ENCODE measurements at regions not wholly inside any gene's neighbourhood (a gene's known extent, or its start where the extent isn't known, plus 50 kb on each side); places are given as distances from the start of the nearest gene placed in this dataset.

DNA sequence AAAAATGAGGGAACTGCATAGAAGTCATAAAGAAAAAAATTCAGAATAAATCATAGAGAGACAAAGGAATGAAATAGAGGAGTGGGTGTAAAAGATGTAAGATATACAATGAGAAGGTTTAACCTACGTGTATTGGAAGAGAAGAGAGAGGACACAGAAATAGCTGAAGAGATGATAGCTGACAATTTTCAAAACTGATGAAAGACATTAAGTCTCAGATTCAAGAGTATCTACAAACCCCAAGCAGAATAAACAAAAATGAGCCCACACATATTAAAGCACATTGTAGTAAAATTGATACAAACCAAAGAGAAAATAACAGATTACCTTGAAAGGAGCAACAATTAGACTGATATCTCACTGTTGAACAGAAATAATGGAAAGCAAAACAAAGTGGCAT lies 107.9 kb upstream of the PRNP start:
- Mint-ChIP-seq H3K4me3 (no peak overlapping the region), H3K27ac (no peak overlapping the region), H3K27me3 (peaks cover 41% of the 10 kb centered on the region), H3K4me1 (no peaks in the 10 kb centered on the region), H3K36me3 (no peaks in the 10 kb centered on the region), H3K9me3 (no peaks in the 10 kb centered on the region)

DNA sequence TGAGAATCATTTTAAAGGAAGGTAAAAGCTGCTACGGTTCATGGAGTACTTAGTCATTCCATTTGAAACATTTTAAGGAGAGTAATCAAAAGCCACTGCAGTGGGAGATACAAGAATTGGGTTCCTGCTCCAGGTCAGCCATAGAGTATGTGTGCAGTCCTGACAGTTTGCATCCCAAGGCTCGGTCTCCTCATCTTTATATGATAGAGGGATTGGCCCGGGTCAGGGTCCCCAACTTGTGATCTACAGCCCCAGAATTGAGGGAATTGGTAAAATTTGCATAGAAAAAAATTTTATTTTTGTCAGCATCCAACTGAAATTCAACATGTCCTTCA lies 111.9 kb upstream of the PRNP start:
- H3K4me1 Mint-ChIP-seq = no peaks in the 10 kb centered on the region
- no peak overlapping the region for H3K27ac Mint-ChIP-seq
- H3K27me3 Mint-ChIP-seq = peaks cover 39% of the 10 kb centered on the region
- no peak overlapping the region for H3K4me3 Mint-ChIP-seq
- no peaks in the 10 kb centered on the region for H3K9me3 Mint-ChIP-seq
- no peaks in the 10 kb centered on the region for H3K36me3 Mint-ChIP-seq

DNA sequence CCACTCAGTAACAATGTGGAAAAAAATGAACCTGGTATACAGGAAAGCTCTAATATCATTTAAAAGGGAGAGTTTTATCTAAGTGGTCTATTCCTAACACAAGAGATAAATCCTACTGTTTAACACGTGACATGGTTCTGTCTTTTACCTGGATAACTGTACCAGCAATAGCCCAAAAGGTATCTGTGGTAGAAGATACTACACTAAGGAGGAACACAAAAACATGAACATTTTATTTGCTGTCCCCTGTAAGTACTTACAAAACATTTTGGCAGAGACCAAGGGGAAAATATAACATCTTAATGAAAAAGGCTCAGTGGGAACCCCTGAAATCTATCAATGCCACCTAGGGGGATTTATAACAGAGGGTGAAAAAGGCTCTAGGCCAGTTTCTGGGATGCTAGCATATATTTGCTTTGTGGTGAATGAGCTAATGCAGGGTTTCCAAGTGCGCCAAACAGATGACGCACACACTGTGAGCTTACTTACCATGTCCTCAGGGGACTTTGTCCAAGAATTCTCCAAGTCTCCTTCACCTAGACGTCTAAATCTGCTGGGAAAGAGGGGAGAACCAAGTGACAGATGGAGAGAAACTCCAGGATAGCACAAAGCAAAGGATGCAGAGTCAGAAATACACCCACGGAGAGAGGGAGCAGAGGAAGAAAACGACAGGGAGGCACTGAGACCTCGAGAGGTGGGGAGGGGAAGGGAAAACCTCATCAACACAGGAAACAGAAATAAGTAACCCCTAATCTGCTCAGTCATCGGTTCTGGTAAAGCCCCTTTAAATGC lies 112.5 kb upstream of the PRNP start:
- Mint-ChIP-seq H3K27ac (no peak overlapping the region), H3K36me3 (no peaks in the 10 kb centered on the region)

DNA sequence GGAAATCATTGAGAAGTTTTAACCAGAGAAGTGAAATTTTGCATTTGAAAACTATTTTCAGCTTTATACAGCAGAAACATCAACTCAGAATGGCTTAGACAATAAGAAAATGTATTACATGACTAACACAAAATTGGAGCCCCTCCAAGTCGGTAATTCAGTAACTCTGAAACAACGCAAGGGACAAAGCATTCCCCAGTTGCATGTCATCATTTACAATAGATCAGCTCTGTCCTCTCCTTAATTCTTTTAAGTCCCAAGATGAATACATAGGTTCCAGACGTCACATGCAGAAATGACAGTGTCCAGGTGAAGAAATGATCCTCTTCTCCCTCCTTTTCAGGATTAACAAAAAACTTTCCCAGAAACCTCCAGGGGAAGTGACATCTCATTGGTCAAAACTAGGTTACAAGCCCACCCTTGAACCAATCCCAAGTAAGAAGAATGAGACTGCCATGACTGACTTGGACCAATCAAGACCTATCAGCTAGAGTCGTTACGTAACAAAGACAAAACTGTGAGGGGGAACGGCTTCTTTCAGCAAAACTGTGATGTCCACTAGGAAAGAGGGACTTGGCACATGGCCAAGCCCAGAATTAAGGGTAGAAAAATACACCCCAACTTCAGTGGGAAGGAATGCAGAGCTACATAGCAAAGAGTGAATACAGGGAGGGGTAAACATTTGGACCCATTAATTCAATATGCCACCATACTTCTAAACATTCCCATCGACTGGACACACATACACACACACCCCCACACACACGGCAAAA lies 114.3 kb upstream of the PRNP start:
- no peak overlapping the region for H3K4me3 Mint-ChIP-seq
- no peaks in the 10 kb centered on the region for H3K4me1 Mint-ChIP-seq
- no peaks in the 10 kb centered on the region for H3K36me3 Mint-ChIP-seq
- H3K9me3 Mint-ChIP-seq = no peaks in the 10 kb centered on the region
- H3K27ac Mint-ChIP-seq = no peak overlapping the region
- peaks cover 32% of the 10 kb centered on the region for H3K27me3 Mint-ChIP-seq

More for the DNA sequence above, 112.5 kb upstream of the PRNP start:
- H3K4me3 Mint-ChIP-seq = no peak overlapping the region
- peaks cover 39% of the 10 kb centered on the region for H3K27me3 Mint-ChIP-seq
- H3K4me1 Mint-ChIP-seq = no peaks in the 10 kb centered on the region
- no peaks in the 10 kb centered on the region for H3K9me3 Mint-ChIP-seq

DNA sequence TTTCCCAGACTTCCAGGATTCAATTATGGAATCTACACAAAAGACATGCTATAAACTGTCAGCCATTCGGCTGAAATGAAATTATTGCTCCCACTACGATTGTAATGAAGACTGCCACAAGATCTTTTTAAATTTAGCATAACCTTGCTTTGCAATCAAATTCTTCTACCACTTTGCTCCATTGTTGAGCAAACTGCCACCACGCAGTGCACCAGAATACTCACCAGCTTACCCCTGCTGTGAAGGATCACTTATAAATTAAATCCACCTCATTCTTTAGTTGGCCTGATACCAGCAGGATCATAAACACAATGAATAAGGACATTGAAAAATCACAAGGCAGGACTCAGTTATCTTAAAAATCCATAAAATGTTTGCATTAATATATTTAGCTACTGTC lies 116.4 kb upstream of the PRNP start:
- Mint-ChIP-seq H3K27me3 (peaks cover 20% of the 10 kb centered on the region), H3K4me1 (no peaks in the 10 kb centered on the region), H3K9me3 (no peaks in the 10 kb centered on the region), H3K27ac (no peak overlapping the region), H3K4me3 (no peak overlapping the region), H3K36me3 (no peaks in the 10 kb centered on the region)

DNA sequence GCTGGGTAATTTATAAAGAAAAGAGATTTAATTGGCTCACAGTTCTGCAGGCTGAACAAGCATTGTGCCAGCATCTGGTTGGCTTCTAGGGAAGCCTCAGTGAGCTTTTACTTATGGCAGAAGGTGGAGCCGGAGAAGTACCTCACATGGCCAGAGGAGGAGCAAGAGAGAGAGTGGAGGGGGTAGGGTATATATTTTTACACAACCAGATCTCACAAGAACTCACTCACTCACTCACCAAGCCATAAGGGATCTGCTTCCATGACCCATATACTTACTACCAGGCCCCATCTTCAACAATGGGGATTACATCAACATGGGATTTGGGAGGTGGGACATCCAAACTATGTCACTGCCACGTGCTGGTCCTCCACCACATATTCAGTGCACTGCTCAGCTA lies 117.2 kb upstream of the PRNP start:
- H3K27me3 Mint-ChIP-seq = peaks cover 23% of the 10 kb centered on the region

DNA sequence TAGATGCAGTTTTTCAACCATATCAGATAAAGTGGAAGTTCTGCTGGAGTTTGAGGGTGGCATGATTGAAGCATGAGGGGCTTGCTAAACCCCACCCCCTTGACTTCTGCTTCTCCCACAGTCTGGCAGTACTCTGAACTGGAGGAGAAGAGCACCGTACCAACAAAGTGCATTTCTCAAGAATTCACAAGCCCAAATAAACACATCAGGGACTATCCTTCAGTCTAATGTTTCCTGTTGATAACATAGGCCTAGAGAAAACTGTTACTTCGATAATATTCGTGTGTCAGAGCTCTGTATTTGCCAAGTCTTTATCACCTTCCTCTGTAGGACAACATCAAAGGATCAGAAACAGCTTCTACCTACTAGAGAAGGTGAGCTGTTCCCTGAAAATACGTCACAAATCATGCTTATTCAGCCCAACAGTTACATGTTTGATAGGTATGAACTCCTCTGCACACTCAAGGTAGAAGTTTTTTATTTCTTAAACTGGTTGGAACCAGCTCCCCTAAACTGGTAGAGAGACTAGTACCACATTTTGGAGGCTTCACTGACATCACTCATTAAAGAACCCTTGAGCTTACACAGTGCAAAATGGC lies 117.8 kb upstream of the PRNP start:
- Mint-ChIP-seq H3K27ac (no peak overlapping the region), H3K4me1 (no peaks in the 10 kb centered on the region), H3K9me3 (peaks cover 5% of the 10 kb centered on the region), H3K36me3 (no peaks in the 10 kb centered on the region), H3K27me3 (peaks cover 22% of the 10 kb centered on the region), H3K4me3 (no peak overlapping the region)

More for the DNA sequence above, 117.2 kb upstream of the PRNP start:
- Mint-ChIP-seq H3K9me3 (peaks cover 5% of the 10 kb centered on the region), H3K27ac (peak overlapping the region; percentile 9), H3K4me1 (no peaks in the 10 kb centered on the region), H3K4me3 (no peak overlapping the region), H3K36me3 (no peaks in the 10 kb centered on the region)

DNA sequence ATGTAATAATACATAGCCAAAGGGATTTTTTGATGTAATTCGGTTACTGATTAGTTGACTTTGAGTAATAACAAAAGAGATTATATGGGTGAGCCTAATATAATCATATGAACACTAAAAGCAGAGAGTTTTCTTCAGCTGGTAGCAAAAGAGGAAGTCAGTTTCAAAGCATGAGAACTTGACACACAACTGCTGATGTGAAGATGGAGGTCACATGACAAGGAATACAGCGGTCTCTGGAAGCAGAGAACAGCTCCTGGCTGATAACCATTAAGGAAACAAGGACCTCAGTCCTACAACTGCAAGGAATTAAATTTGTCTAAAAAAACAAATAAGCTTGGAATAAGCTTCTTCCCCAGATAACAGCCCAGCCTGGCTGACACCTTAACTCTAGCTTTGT lies 119.1 kb upstream of the PRNP start:
- H3K4me1 Mint-ChIP-seq = no peaks in the 10 kb centered on the region
- H3K27ac Mint-ChIP-seq = no peak overlapping the region
- peaks cover 5% of the 10 kb centered on the region for H3K9me3 Mint-ChIP-seq
- no peaks in the 10 kb centered on the region for H3K36me3 Mint-ChIP-seq
- no peak overlapping the region for H3K4me3 Mint-ChIP-seq
- peaks cover 23% of the 10 kb centered on the region for H3K27me3 Mint-ChIP-seq

DNA sequence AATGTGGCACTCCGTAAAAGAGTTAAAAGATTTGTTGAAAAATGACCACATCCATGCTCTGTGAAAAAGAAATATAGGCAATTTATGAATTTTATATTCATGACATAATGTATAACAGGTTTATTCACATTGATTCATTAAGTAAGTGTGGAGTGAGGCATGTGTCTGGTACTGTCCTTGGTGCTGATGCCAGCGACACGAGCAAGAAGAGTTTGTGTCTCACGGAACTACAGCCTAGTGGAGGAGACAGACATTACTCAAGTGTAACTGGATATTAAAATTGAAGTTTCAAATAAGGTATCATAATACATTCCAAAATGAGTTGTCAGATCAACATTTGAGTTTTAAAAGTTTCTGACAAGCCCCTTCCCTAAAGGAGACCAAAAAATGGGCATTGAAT lies 122.7 kb upstream of the PRNP start:
- H3K4me3 Mint-ChIP-seq = no peak overlapping the region
- no peaks in the 10 kb centered on the region for H3K4me1 Mint-ChIP-seq
- no peak overlapping the region for H3K27ac Mint-ChIP-seq
- peaks cover 28% of the 10 kb centered on the region for H3K27me3 Mint-ChIP-seq
- no peaks in the 10 kb centered on the region for H3K36me3 Mint-ChIP-seq
- H3K9me3 Mint-ChIP-seq = peaks cover 5% of the 10 kb centered on the region

DNA sequence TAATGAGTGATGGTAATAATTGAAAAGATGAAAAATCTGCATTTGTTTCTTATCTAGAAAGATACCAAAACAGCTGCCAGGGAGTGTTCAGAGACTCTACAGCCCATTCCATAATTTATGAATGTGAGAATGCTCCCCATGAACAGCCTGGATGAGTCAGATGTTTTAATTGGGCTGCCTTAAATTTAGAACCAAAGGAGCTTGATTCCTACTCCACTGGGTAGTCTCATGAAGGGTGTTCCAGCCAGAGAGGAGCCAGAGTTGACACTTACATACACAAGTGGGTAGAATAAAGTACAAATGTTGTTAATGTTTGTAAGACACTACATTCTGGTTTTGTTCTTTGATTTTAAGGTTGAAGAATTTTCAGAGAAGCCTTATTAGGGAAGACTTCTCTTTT lies 123.2 kb upstream of the PRNP start:
- Mint-ChIP-seq H3K4me1 (no peaks in the 10 kb centered on the region), H3K36me3 (no peaks in the 10 kb centered on the region)

DNA sequence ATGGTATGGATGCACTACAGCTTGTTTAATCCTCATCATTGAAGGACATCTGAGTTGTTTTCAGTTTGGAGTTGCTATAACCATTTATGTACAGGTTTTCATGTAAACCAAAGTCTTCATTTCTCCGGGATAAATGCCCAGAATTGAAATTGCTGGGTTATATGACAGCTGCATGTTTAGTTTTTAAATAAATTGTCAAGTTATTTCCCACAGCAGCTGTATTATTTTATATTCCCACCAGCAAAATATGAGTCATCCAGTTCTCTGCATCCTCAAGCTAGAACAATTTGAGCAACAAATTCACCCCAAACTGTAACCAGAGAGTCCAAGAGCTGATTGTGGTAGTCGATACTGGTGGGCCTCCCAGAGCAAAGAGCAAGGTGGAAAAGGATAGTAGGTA lies 125.6 kb upstream of the PRNP start:
- no peak overlapping the region for H3K4me3 Mint-ChIP-seq
- no peak overlapping the region for H3K27ac Mint-ChIP-seq
- no peaks in the 10 kb centered on the region for H3K36me3 Mint-ChIP-seq
- H3K27me3 Mint-ChIP-seq = peaks cover 39% of the 10 kb centered on the region
- peaks cover 9% of the 10 kb centered on the region for H3K9me3 Mint-ChIP-seq
- no peaks in the 10 kb centered on the region for H3K4me1 Mint-ChIP-seq

More for the DNA sequence above, 123.2 kb upstream of the PRNP start:
- peaks cover 8% of the 10 kb centered on the region for H3K9me3 Mint-ChIP-seq
- no peak overlapping the region for H3K27ac Mint-ChIP-seq
- H3K4me3 Mint-ChIP-seq = no peak overlapping the region
- peaks cover 31% of the 10 kb centered on the region for H3K27me3 Mint-ChIP-seq

DNA sequence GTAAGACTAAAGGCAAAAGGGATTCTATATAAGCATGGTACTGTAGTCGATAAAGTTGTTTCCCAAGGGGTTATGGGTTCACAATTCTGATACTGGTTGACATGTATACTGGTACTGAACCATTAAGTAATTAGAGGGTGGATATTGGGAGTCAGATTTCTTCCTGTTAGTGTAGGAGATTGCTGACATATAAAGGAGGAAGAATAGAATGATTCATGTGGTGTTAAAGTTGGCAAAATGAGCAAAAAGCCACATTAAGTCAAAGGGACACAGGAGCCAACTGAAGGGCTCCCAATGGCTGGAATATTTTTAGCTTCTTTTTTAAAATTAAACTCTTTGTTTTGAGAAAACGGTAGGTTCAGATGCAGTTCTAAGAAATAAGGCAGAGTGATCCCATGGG lies 126.3 kb upstream of the PRNP start:
- Mint-ChIP-seq H3K36me3 (no peaks in the 10 kb centered on the region), H3K27ac (no peak overlapping the region), H3K4me1 (no peaks in the 10 kb centered on the region), H3K27me3 (peaks cover 41% of the 10 kb centered on the region), H3K4me3 (no peak overlapping the region), H3K9me3 (peaks cover 9% of the 10 kb centered on the region)

DNA sequence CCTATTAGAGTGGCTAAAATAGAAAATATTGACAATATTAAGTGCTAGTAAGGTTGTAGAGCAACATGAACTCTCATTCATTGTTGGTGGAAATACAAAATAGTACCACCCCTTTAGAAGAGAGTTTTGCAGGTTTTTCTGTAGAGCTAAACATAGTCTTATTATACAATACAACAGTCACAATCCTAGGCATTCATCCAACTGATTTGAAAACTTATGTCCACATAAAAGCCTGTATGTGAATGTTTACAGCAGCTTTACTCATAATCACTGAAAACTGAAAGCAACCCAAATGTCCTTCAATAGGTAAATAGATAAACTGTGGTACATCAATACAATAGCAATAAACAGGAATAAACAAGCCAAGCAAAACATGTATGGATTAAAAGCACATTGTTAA lies 127.2 kb upstream of the PRNP start:
- H3K36me3 Mint-ChIP-seq = no peaks in the 10 kb centered on the region
- H3K4me3 Mint-ChIP-seq = no peak overlapping the region
- H3K4me1 Mint-ChIP-seq = no peaks in the 10 kb centered on the region
- H3K27me3 Mint-ChIP-seq = peaks cover 39% of the 10 kb centered on the region
- H3K27ac Mint-ChIP-seq = no peak overlapping the region
- H3K9me3 Mint-ChIP-seq = peaks cover 4% of the 10 kb centered on the region

DNA sequence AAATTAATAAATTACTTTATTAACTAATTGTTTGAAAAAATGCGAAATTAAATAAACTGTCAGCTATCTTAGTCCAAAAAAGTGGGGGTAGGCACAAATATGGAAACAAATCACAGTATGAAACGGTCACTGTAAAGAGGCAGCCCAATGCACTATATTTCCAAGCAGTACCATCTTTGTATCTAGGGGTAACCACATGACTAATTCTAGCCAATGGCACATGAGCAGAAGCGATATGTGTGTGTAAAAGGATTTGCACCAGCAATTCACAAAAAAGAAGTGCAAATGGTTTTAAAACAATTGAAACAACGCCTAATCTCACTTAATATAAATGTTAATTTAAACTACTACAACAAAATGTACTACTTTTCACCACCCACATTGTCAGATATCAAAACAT lies 129.5 kb upstream of the PRNP start:
- Mint-ChIP-seq H3K9me3 (peaks cover 4% of the 10 kb centered on the region), H3K4me3 (no peak overlapping the region), H3K27me3 (peaks cover 33% of the 10 kb centered on the region), H3K27ac (no peak overlapping the region), H3K36me3 (no peaks in the 10 kb centered on the region), H3K4me1 (no peaks in the 10 kb centered on the region)

DNA sequence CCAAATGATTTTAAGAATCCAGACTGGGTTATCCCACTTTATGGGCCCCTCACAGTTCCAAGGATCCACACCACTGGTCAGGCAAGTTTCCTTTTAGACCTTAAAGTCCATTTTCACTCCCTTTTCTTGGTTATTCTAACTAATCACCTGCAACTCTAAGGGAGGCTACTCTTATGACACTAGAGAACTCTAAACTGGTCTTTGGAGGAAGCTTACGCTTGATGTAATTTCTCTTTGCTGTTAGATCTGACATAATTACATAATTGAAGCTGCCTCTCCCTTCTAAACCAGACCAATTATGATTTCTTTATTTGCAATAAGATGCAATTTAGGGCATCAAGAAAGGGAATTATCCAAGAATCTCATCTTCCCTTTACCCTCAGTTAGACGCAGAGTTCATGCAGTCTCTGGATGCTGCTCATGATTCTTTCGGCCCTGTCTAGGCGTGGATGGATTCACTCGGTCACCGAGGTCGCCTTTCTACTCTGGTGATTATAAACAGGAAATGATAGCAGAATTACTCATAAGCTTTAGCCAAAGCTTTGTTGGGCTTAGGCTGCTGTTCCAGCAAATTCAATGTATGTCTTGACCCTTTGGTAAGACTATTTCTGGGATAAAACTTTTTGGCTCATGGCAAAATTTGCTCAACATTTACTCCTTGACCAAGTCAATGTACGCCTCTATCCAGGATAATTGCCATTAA lies 130.9 kb upstream of the PRNP start:
- H3K36me3 Mint-ChIP-seq = no peaks in the 10 kb centered on the region
- no peak overlapping the region for H3K27ac Mint-ChIP-seq
- peaks cover 4% of the 10 kb centered on the region for H3K9me3 Mint-ChIP-seq
- no peak overlapping the region for H3K4me3 Mint-ChIP-seq
- no peaks in the 10 kb centered on the region for H3K4me1 Mint-ChIP-seq
- H3K27me3 Mint-ChIP-seq = peaks cover 30% of the 10 kb centered on the region

DNA sequence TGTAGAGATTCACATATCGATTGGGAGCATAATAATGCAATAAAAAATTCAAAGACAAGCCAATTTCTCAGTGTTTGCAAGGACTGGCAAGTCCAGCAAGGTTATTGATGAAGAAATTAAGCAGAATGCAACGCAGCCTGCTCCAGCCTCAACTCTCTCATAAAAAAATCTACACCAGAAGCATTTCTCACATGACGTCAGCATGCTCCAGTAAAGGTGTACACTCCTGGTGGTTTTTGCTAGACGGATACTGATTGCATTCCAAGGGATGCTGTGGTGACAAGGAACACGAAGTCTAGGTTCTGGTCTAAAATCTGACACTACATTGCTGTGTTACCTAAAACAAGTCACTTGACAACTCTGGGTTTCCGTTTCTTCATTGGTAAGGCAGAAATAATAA lies 131.9 kb upstream of the PRNP start:
- Mint-ChIP-seq H3K36me3 (no peaks in the 10 kb centered on the region), H3K4me1 (no peaks in the 10 kb centered on the region), H3K4me3 (no peak overlapping the region), H3K27ac (no peak overlapping the region), H3K27me3 (peaks cover 28% of the 10 kb centered on the region), H3K9me3 (peaks cover 4% of the 10 kb centered on the region)
